ENCODE measurements at regions not wholly inside any gene's neighbourhood (a gene's known extent, or its start where the extent isn't known, plus 50 kb on each side); places are given as distances from the start of the nearest gene placed in this dataset.
"Not testable (repeated sequence)": the region's sequence is repeated elsewhere in the genome, so short reads cannot be mapped to it uniquely, and the experiment has no call there.

DNA sequence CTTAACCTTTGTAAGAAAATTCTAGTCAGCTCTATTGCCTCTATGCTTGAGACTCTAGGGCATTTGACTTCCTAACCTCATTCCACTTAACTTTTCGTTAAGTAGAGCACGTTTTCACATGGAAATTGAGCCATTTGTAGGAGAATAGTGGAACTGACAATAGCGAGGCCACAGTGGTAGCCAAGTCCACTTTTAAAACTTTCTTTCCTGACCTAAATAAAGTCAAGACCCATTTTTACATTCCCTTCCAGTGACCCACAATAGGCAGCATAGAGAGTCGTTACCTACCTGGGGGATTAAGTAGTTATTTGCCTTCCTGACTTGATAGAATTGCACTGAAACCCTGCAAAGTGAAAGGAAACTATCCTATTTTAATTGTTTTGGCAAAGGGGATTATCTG, 386.0 kb upstream of the NECTIN3 start:
- DNase-seq (ENCODE audit: low read depth, low spot score): peak; percentile 77
- TF ChIP-seq ZNF274 (IDR thresholded peaks at IDR 0.05; ENCODE audit: low read depth, low read length): no peak
- no peak for TF ChIP-seq YY1 (IDR thresholded peaks at IDR 0.05; ENCODE audit: insufficient read depth, insufficient read length)
- Histone ChIP-seq H3K9ac (ENCODE audit: insufficient read length, low read depth) (no peak overlapping the region), H3K27me3 (ENCODE audit: insufficient read depth, insufficient read length) (no peaks in the 10 kb centered on the region), H3K4me3 (ENCODE audit: insufficient read length, low read depth) (no peak overlapping the region), H3K4me1 (ENCODE audit: insufficient read depth, insufficient read length) (peaks cover 2% of the 10 kb centered on the region), H3K9me3 (ENCODE audit: insufficient read depth, low read length) (peaks cover 15% of the 10 kb centered on the region; the same call in 1 of the 2 replicates), H3K36me3 (ENCODE audit: insufficient read depth, insufficient read length, low read length) (no peaks in the 10 kb centered on the region)

DNA sequence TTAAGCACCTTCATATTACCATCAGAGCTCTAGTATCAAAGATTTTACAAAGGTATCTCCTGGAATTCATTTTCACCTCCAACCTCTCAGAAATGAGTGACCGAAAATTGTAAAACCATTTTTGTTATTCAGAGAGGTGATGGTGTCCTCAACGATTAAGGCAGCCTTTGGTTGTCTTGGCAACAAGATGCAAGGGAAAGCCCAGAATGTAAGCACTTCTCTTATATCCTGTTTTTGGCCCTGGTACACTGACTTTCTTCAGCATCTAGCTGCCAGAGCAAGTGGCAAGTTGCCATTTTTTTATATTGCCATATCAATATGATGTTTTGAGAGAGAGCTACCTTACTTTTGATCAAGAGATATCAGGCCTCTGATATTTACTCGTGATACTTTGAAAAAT, 384.9 kb upstream of the NECTIN3 start:
- H3K9me3 ChIP-seq (ENCODE audit: insufficient read depth, low read length): peaks cover 15% of the 10 kb centered on the region; the same call in 1 of the 2 replicates
- TF ChIP-seq SUZ12 (IDR thresholded peaks at IDR 0.05; ENCODE audit: extremely low read depth, insufficient read depth, insufficient read length) (no peak), YY1 (IDR thresholded peaks at IDR 0.05; ENCODE audit: insufficient read depth, insufficient read length) (no peak), ZNF274 (IDR thresholded peaks at IDR 0.05; ENCODE audit: low read depth, low read length) (no peak)
- H3K27me3 ChIP-seq (ENCODE audit: insufficient read depth, insufficient read length): no peaks in the 10 kb centered on the region
- H3K9ac ChIP-seq (ENCODE audit: insufficient read length, low read depth): no peak overlapping the region
- no peaks in the 10 kb centered on the region for H3K36me3 ChIP-seq (ENCODE audit: insufficient read depth, insufficient read length, low read length)
- H3K4me3 ChIP-seq (ENCODE audit: insufficient read length, low read depth): no peak overlapping the region
- DNase-seq (ENCODE audit: low read depth, low spot score): no peak
- H3K4me1 ChIP-seq (ENCODE audit: insufficient read depth, insufficient read length): peaks cover 2% of the 10 kb centered on the region

DNA sequence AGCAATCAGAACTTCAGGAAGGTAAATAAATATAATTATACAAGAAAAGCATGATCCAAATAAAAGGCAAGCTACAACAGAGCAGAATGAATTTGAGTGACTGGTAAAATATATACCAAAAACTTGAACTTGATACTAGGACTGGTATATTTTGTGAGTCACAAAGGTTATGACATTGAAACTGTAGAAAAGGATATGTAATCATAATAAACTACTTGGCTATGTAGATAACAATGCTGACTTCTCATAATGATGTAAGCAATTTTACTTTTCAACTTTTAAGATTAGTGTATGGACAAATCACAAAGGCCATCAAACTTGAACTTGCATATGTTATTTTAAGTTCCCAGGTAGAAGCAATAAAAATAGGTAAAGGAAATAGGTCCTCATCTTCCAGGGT, 384.5 kb upstream of the NECTIN3 start:
- no peak overlapping the region for H3K4me3 ChIP-seq (ENCODE audit: insufficient read length, low read depth)
- no peaks in the 10 kb centered on the region for H3K27me3 ChIP-seq (ENCODE audit: insufficient read depth, insufficient read length)
- peaks cover 15% of the 10 kb centered on the region; the same call in 1 of the 2 replicates for H3K9me3 ChIP-seq (ENCODE audit: insufficient read depth, low read length)
- H3K9ac ChIP-seq (ENCODE audit: insufficient read length, low read depth): no peak overlapping the region
- no peak for DNase-seq (ENCODE audit: low read depth, low spot score)
- H3K36me3 ChIP-seq (ENCODE audit: insufficient read depth, insufficient read length, low read length): no peaks in the 10 kb centered on the region
- peaks cover 2% of the 10 kb centered on the region for H3K4me1 ChIP-seq (ENCODE audit: insufficient read depth, insufficient read length)
- TF ChIP-seq ZNF274 (IDR thresholded peaks at IDR 0.05; ENCODE audit: low read depth, low read length) (no peak), YY1 (IDR thresholded peaks at IDR 0.05; ENCODE audit: insufficient read depth, insufficient read length) (no peak), SUZ12 (IDR thresholded peaks at IDR 0.05; ENCODE audit: extremely low read depth, insufficient read depth, insufficient read length) (no peak)

DNA sequence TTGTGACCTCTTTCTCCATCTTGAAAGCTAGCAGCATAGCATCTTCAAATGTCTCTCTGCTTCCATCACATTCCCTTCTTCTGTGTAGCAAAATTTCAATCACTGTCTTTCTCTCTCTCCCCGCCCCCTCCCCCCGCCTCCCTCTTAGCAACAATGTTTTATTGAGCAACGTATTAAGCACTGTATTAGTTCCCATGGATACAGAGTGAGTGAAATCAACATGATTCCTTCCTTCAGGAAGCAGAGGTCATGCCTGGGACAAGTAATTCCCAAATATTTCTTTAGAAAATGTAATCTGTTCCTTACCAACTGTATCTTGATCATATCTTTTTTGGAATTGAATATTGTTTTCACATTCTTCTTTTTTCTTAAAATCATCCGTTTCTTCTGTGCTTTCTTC, 373.7 kb upstream of the NECTIN3 start:
- Histone ChIP-seq H3K36me3 (ENCODE audit: insufficient read depth, insufficient read length, low read length) (no peaks in the 10 kb centered on the region), H3K4me3 (ENCODE audit: insufficient read length, low read depth) (no peak overlapping the region), H3K4me1 (ENCODE audit: insufficient read depth, insufficient read length) (no peaks in the 10 kb centered on the region), H3K9me3 (ENCODE audit: insufficient read depth, low read length) (no peaks in the 10 kb centered on the region; the same call in 1 of the 2 replicates), H3K27me3 (ENCODE audit: insufficient read depth, insufficient read length) (no peaks in the 10 kb centered on the region), H3K9ac (ENCODE audit: insufficient read length, low read depth) (no peak overlapping the region)
- TF ChIP-seq SUZ12 (IDR thresholded peaks at IDR 0.05; ENCODE audit: extremely low read depth, insufficient read depth, insufficient read length) (no peak), ZNF274 (IDR thresholded peaks at IDR 0.05; ENCODE audit: low read depth, low read length) (no peak), YY1 (IDR thresholded peaks at IDR 0.05; ENCODE audit: insufficient read depth, insufficient read length) (no peak)
- no peak for DNase-seq (ENCODE audit: low read depth, low spot score)

DNA sequence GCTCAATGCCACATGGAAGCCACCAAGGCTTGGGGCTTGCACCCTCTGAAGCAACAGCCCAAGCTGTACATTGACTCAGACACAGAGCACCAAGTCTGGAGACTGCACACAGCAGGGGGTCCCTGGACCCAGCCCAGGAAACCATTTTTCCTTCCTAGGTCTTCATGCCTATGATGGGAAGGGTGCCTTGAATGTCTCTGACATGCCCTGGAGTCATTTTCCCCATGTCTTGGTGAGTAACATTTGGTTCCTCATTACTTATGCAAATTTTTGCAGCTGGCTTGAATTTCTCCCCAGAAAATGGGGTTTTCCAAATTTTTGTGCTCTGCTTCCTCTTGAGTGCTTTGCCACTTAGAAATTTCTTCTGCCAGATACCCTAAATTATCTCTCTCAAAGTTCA, 367.3 kb upstream of the NECTIN3 start:
- H3K27me3 ChIP-seq (ENCODE audit: insufficient read depth, insufficient read length); H3K4me1 ChIP-seq (ENCODE audit: insufficient read depth, insufficient read length); H3K4me3 ChIP-seq (ENCODE audit: insufficient read length, low read depth); H3K9me3 ChIP-seq (ENCODE audit: insufficient read depth, low read length); H3K9ac ChIP-seq (ENCODE audit: insufficient read length, low read depth); H3K36me3 ChIP-seq (ENCODE audit: insufficient read depth, insufficient read length, low read length); DNase-seq (ENCODE audit: low read depth, low spot score): not testable (repeated sequence)

DNA sequence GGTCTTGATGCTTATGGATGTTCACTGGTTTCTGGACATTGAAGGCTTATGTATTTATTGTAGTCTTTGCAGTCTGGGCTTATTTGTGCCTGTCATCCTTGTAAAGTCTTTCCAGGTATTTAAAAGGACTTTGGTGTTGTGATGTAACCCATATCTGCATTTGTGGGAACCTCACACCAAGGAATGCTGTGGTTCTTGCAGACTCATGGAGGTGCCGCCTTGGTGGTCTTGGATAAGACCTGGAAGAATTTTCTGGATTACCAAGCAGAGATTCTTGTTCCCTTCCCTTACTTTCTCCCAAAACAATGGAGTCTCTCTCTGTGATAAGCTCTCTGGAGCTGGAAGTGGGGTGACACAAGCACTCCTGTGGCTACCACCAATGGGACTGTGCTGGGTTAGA, 363.5 kb upstream of the NECTIN3 start:
- Histone ChIP-seq H3K27me3 (ENCODE audit: insufficient read depth, insufficient read length) (no peaks in the 10 kb centered on the region), H3K4me3 (ENCODE audit: insufficient read length, low read depth) (no peak overlapping the region), H3K9ac (ENCODE audit: insufficient read length, low read depth) (no peak overlapping the region), H3K9me3 (ENCODE audit: insufficient read depth, low read length) (peaks cover 7% of the 10 kb centered on the region; the same call in 1 of the 2 replicates), H3K36me3 (ENCODE audit: insufficient read depth, insufficient read length, low read length) (no peaks in the 10 kb centered on the region), H3K4me1 (ENCODE audit: insufficient read depth, insufficient read length) (peaks cover 1% of the 10 kb centered on the region)
- no peak for TF ChIP-seq SUZ12 (IDR thresholded peaks at IDR 0.05; ENCODE audit: extremely low read depth, insufficient read depth, insufficient read length)
- TF ChIP-seq ZNF274 (IDR thresholded peaks at IDR 0.05; ENCODE audit: low read depth, low read length): no peak
- no peak for TF ChIP-seq YY1 (IDR thresholded peaks at IDR 0.05; ENCODE audit: insufficient read depth, insufficient read length)
- DNase-seq (ENCODE audit: low read depth, low spot score): no peak

DNA sequence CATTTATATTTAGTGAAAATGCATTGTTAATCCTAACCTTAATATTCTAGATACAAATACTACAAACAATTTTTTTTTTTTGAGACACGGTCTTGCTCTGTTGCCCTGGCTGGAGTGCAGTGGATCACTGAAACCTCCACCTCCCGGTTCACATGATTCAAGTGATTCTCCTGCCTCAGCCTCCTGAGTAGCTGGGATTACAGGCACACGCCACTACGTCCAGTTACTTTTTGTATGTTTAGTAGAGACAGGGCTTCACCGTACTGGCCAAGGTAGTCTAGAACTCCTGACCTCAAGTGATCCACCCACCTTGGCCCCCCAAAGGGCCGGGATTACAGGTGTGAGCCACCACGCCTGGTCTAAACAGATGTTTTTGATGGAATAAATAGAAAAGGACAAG, 361.5 kb upstream of the NECTIN3 start:
- Histone ChIP-seq H3K4me1 (ENCODE audit: insufficient read depth, insufficient read length) (peaks cover 1% of the 10 kb centered on the region), H3K9me3 (ENCODE audit: insufficient read depth, low read length) (no peaks in the 10 kb centered on the region; the same call in 1 of the 2 replicates), H3K9ac (ENCODE audit: insufficient read length, low read depth) (no peak overlapping the region), H3K4me3 (ENCODE audit: insufficient read length, low read depth) (no peak overlapping the region), H3K36me3 (ENCODE audit: insufficient read depth, insufficient read length, low read length) (no peaks in the 10 kb centered on the region), H3K27me3 (ENCODE audit: insufficient read depth, insufficient read length) (no peaks in the 10 kb centered on the region)
- no peak for DNase-seq (ENCODE audit: low read depth, low spot score)
- TF ChIP-seq YY1 (IDR thresholded peaks at IDR 0.05; ENCODE audit: insufficient read depth, insufficient read length) (no peak), SUZ12 (IDR thresholded peaks at IDR 0.05; ENCODE audit: extremely low read depth, insufficient read depth, insufficient read length) (no peak), ZNF274 (IDR thresholded peaks at IDR 0.05; ENCODE audit: low read depth, low read length) (no peak)

DNA sequence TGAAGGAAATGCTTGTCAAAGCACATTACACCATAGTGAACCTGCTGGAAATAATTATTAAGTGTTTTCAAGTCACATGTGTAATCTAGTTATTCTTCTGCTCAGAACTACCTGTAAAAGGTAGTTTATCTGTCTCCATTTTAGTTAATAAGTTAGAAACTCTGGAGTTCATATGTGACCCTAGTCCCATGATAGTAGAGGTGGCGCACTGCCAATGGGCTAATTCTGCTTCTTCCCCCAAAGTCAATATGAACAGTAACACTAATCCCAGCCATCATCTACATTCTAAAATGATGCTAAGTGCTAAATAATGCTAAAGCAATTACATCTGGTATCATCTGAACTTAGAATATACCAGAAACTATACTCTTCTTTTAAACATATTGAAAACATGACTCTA, 361.0 kb upstream of the NECTIN3 start:
- TF ChIP-seq YY1 (IDR thresholded peaks at IDR 0.05; ENCODE audit: insufficient read depth, insufficient read length) (no peak), ZNF274 (IDR thresholded peaks at IDR 0.05; ENCODE audit: low read depth, low read length) (no peak), SUZ12 (IDR thresholded peaks at IDR 0.05; ENCODE audit: extremely low read depth, insufficient read depth, insufficient read length) (no peak)
- H3K4me3 ChIP-seq (ENCODE audit: insufficient read length, low read depth): no peak overlapping the region
- no peak for DNase-seq (ENCODE audit: low read depth, low spot score)
- H3K36me3 ChIP-seq (ENCODE audit: insufficient read depth, insufficient read length, low read length): no peaks in the 10 kb centered on the region
- H3K4me1 ChIP-seq (ENCODE audit: insufficient read depth, insufficient read length): peaks cover 1% of the 10 kb centered on the region
- no peaks in the 10 kb centered on the region; the same call in 1 of the 2 replicates for H3K9me3 ChIP-seq (ENCODE audit: insufficient read depth, low read length)
- H3K27me3 ChIP-seq (ENCODE audit: insufficient read depth, insufficient read length): no peaks in the 10 kb centered on the region
- H3K9ac ChIP-seq (ENCODE audit: insufficient read length, low read depth): no peak overlapping the region

Data from NT2/D1 (cell line).